Choroid plexus epithelial cell (primary cell): ENCODE measurements at regions not wholly inside any gene's neighbourhood (a gene's known extent, or its start where the extent isn't known, plus 50 kb on each side); places are given as distances from the start of the nearest gene placed in this dataset.

ENCODE experiments used
- DNase-seq: peaks from one replicate; pipeline ENCODE4 v3.0.0-alpha.2; 2010; ENCODE audit warnings: low read depth
- H3K4me3 ChIP-seq: 2 replicates; pipeline ENCODE4 v1.5.1; 2011; ENCODE audit warnings: low read depth, mild to moderate bottlenecking, control low read depth, low read length, moderate library complexity
- CTCF ChIP-seq: conservative IDR thresholded peaks from 2 replicates; pipeline ENCODE4 v1.5.1; 2011; ENCODE audit warnings: low read depth, mild to moderate bottlenecking, control low read depth, inconsistent platforms, low read length, moderate library complexity

- no peak overlapping the region for H3K4me3 ChIP-seq
- DNase-seq: no peak
- TF ChIP-seq CTCF: no peak
Observed at GRCh38 chr14:82447586-82447985, 913.9 kb upstream of the SEL1L start.

- no peak for TF ChIP-seq CTCF
- no peak overlapping the region for H3K4me3 ChIP-seq
- no peak for DNase-seq
Observed at GRCh38 chr14:82449926-82450468, 916.3 kb upstream of the SEL1L start.

GRCh38 chr14:82451675-82452074 is 918.0 kb upstream of the SEL1L start:
- H3K4me3 ChIP-seq: no peak overlapping the region
- no peak for DNase-seq
- TF ChIP-seq CTCF: no peak

GRCh38 chr14:82482345-82482744 is 948.7 kb upstream of the SEL1L start:
- H3K4me3 ChIP-seq: no peak overlapping the region
- TF ChIP-seq CTCF: no peak
- DNase-seq: no peak

- no peak for TF ChIP-seq CTCF
- DNase-seq: no peak
- no peak overlapping the region for H3K4me3 ChIP-seq
Observed at GRCh38 chr14:82488473-82488872, 954.8 kb upstream of the SEL1L start.

- no peak for TF ChIP-seq CTCF
- no peak for DNase-seq
Observed at GRCh38 chr14:82490397-82490796, 956.7 kb upstream of the SEL1L start.

GRCh38 chr14:82492157-82492556 is 958.5 kb upstream of the SEL1L start:
- no peak overlapping the region for H3K4me3 ChIP-seq
- DNase-seq: no peak
- TF ChIP-seq CTCF: no peak

More at GRCh38 chr14:82490397-82490796, 956.7 kb upstream of the SEL1L start:
- no peak overlapping the region for H3K4me3 ChIP-seq
